ENCODE measurements at regions not wholly inside any gene's neighbourhood (a gene's known extent, or its start where the extent isn't known, plus 50 kb on each side); places are given as distances from the start of the nearest gene placed in this dataset.

GRCh38 chr17:77800816-77801215 lies 157.7 kb upstream of the TNRC6C start:
- no peak for TF ChIP-seq CTCF (IDR thresholded peaks at IDR 0.05)
- TF ChIP-seq EP300 (IDR thresholded peaks at IDR 0.05) = no peak
